Cardiac muscle cell (in vitro differentiated cells and primary cell): ENCODE measurements at regions not wholly inside any gene's neighbourhood (a gene's known extent, or its start where the extent isn't known, plus 50 kb on each side); places are given as distances from the start of the nearest gene placed in this dataset.
"Not testable (repeated sequence)": the region's sequence is repeated elsewhere in the genome, so short reads cannot be mapped to it uniquely, and the experiment has no call there.

ENCODE experiments used
- DNase-seq, 2 donors: peaks; one replicate each; pipeline versions ENCODE4 v3.0.0 to v3.0.0-alpha.2; 2010 to 2017; ENCODE audit warnings: low read depth in 1 of 2, low spot score in 1 of 2
- H3K27ac ChIP-seq: fragments of 200-600 bp; sonication (generic); 2 replicates; pipeline ENCODE4 v1.5.1; 2016
- H3K27me3 ChIP-seq: fragments of 200-600 bp; sonication (generic); 2 replicates; pipeline ENCODE4 v1.6.0; 2016; ENCODE audit warnings: control low read depth
- H3K36me3 ChIP-seq: fragments of 200-600 bp; sonication (generic); 2 replicates; pipeline ENCODE4 v1.5.1; 2016; ENCODE audit warnings: control low read depth
- H3K4me1 ChIP-seq: fragments of 200-600 bp; sonication (generic); 2 replicates; pipeline ENCODE4 v1.8.1; 2017; ENCODE audit warnings: low read depth, mild to moderate bottlenecking, mixed run types
- H3K4me3 ChIP-seq: fragments of 200-600 bp; sonication (generic); 2 replicates; pipeline ENCODE4 v1.5.1; 2016; ENCODE audit warnings: mild to moderate bottlenecking
- H3K9me3 ChIP-seq: fragments of 200-600 bp; sonication (generic); 2 replicates; pipeline ENCODE4 v1.5.1; 2017; ENCODE audit warnings: low read depth, mild to moderate bottlenecking, control low read depth
- CTCF ChIP-seq: IDR thresholded peaks from 2 replicates; pipeline ENCODE4 v1.5.1; 2012; ENCODE audit warnings: low read depth, mild to moderate bottlenecking, low read length

- H3K36me3 ChIP-seq, result no peaks in the 10 kb centered on the region
- no peak overlapping the region for H3K4me3 ChIP-seq
- H3K27ac ChIP-seq, result no peak overlapping the region
- no peak for DNase-seq
- no peaks in the 10 kb centered on the region for H3K9me3 ChIP-seq
- no peaks in the 10 kb centered on the region for H3K4me1 ChIP-seq
- no peak for TF ChIP-seq CTCF
- H3K27me3 ChIP-seq, result no peaks in the 10 kb centered on the region
Observed at GRCh38 chr1:163610486-163610885, 288.7 kb downstream of the NUF2 start.

DNA sequence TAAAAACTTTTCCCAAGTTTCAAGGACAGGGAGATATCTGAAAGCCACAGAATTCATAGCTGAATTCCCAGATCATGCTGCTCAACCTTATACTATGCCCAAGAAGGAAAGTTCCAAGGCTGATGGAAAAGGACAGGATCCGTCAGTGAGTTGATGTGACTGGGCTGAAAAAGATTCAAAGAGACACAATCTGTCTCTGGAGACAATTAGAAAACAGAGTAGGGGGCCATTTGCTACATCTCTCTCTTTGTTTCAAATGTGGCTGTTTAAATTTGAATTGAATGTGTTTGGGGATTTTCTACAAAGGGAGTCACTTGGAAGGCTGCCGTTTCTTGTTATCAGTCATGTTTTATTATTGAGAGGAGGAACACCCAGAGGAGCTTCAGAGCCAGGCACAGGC, 292.6 kb downstream of the NUF2 start:
- DNase-seq, result no peak
- H3K4me1 ChIP-seq, result no peaks in the 10 kb centered on the region
- no peaks in the 10 kb centered on the region for H3K36me3 ChIP-seq
- no peak overlapping the region for H3K27ac ChIP-seq
- no peak for TF ChIP-seq CTCF
- H3K27me3 ChIP-seq, result no peaks in the 10 kb centered on the region
- H3K9me3 ChIP-seq, result no peaks in the 10 kb centered on the region
- H3K4me3 ChIP-seq, result no peak overlapping the region

- no peak for TF ChIP-seq CTCF
- Histone ChIP-seq H3K9me3 (no peaks in the 10 kb centered on the region), H3K27ac (no peak overlapping the region), H3K4me1 (peaks cover 16% of the 10 kb centered on the region), H3K27me3 (no peaks in the 10 kb centered on the region), H3K4me3 (no peak overlapping the region), H3K36me3 (no peaks in the 10 kb centered on the region)
- DNase-seq, result no peak
Observed at GRCh38 chr1:163628034-163628773, 306.4 kb downstream of the NUF2 start.

DNA sequence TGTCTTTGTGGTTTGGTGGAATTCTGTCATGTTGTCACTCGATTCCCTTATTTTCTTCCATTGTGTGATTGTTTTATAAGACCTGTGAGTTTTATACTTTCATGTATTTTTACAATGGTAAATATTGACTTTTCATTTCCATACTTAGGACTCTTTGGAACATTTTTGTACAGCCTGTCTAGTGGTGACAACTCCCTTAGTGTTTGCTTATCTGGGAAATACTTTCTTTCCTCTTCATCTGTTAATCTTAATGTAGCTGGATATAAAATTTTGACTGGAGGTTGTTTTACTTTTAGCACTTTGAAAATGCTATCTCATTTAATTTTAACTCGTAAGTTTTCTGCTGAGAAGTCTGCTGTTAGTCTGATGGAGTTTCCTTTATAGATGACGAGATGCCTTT, 310.5 kb downstream of the NUF2 start:
- no peak overlapping the region for H3K27ac ChIP-seq
- no peaks in the 10 kb centered on the region for H3K27me3 ChIP-seq
- no peaks in the 10 kb centered on the region for H3K36me3 ChIP-seq
- H3K4me1 ChIP-seq, result peaks cover under 1% of the 10 kb centered on the region
- TF ChIP-seq CTCF, result no peak
- no peaks in the 10 kb centered on the region for H3K9me3 ChIP-seq
- DNase-seq, result no peak
- no peak overlapping the region for H3K4me3 ChIP-seq

DNA sequence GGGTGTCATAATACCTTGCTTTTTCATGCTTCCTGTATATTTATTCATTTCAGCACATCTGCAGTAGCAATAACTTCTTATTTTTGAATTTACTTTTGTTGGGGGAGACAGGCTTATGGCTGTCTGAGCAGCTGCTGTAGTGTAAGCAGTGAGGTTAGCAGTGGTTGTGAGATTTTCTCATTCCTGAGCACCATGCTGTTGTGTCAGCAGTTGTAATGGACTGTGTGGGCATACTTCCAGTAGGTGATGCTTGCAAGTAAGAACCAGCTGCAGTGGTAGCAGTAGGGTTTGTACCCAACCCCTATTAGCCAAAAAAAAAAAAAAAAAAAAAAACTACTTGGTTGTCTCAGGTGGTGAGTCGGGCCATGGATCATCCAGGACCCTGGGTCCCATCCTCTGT, 311.6 kb downstream of the NUF2 start:
- Histone ChIP-seq H3K4me3 (no peak overlapping the region), H3K27me3 (no peaks in the 10 kb centered on the region), H3K36me3 (no peaks in the 10 kb centered on the region), H3K4me1 (no peaks in the 10 kb centered on the region), H3K27ac (no peak overlapping the region), H3K9me3 (no peaks in the 10 kb centered on the region)
- TF ChIP-seq CTCF, result no peak
- DNase-seq, result no peak

GRCh38 chr1:163645676-163646075, 323.9 kb downstream of the NUF2 start:
- not testable (repeated sequence) for H3K9me3 ChIP-seq

More at GRCh38 chr1:163645676-163646075, 323.9 kb downstream of the NUF2 start:
- not testable (repeated sequence) for H3K4me3 ChIP-seq, H3K27me3 ChIP-seq, DNase-seq, H3K4me1 ChIP-seq, H3K27ac ChIP-seq, H3K36me3 ChIP-seq
